IMR-90 (cell line): ENCODE measurements at regions not wholly inside any gene's neighbourhood (a gene's known extent, or its start where the extent isn't known, plus 50 kb on each side); places are given as distances from the start of the nearest gene placed in this dataset.

Experiments
- ATAC-seq: fragments of 200-7000 bp; cut with Tn5 transposase; 2 replicates; pipeline ENCODE4 v1.9.1; 2020; ENCODE audit warnings: low read depth, mild to moderate bottlenecking, moderate library complexity
- BruUV-seq: library from RNA; stranded (reverse); fragments of 400-500 nt; replicated peaks from 2 replicates; lab custom pipeline; 2021; lab: Mats Ljungman, UMichigan
- CTCF ChIA-PET: fragments of 300-600 bp; formaldehyde crosslinking; extraction: SDS; loops from one replicate; lab custom pipeline; 2021; ENCODE audit warnings: antibody characterized with exemption; lab: Yijun Ruan, JAX
- POLR2A ChIA-PET: fragments of 300-600 bp; sonication (Branson Sonifier 250); formaldehyde crosslinking; loops from one replicate; lab custom pipeline; 2022; ENCODE audit warnings: antibody characterized with exemption; ENCODE audit not compliant: unreplicated experiment; lab: Charles Lee
- DNase-seq: peaks from one replicate; pipeline ENCODE4 v3.0.0; 2013
- H2AFZ ChIP-seq: replicated peaks from 2 replicates; pipeline ENCODE3; 2013; ENCODE audit warnings: low read length, mild to moderate bottlenecking; ENCODE audit not compliant: poor library complexity
- H2AK5ac ChIP-seq: 2 replicates; pipeline ENCODE4 v1.6.1; 2013; ENCODE audit warnings: low read depth, low read length, inconsistent platforms
- H2AK9ac ChIP-seq: replicated peaks from 2 replicates; pipeline ENCODE3; 2013; ENCODE audit warnings: mild to moderate bottlenecking, low read depth, low read length, moderate library complexity; ENCODE audit not compliant: poor library complexity
- H2BK120ac ChIP-seq: 2 replicates; pipeline ENCODE4 v1.6.1; 2013; ENCODE audit warnings: low read depth, low read length, inconsistent platforms
- H2BK15ac ChIP-seq: 3 replicates; pipeline ENCODE4 v1.6.1; 2013; ENCODE audit warnings: low read depth, low read length, inconsistent platforms
- H2BK20ac ChIP-seq: 2 replicates; pipeline ENCODE4 v1.6.1; 2013; ENCODE audit warnings: low read depth, mild to moderate bottlenecking, inconsistent platforms, low read length, moderate library complexity
- H2BK5ac ChIP-seq: 2 replicates; pipeline ENCODE4 v1.6.1; 2013; ENCODE audit warnings: mild to moderate bottlenecking, low read depth, low read length, inconsistent platforms; ENCODE audit not compliant: poor library complexity, severe bottlenecking
- H3K14ac ChIP-seq: replicated peaks from 2 replicates; pipeline ENCODE4 v1.6.1; 2013; ENCODE audit warnings: low read depth, low read length, inconsistent platforms
- H3K18ac ChIP-seq: 2 replicates; pipeline ENCODE4 v1.6.1; 2013; ENCODE audit warnings: low read depth, low read length, control low read depth
- H3K23ac ChIP-seq: 2 replicates; pipeline ENCODE4 v1.6.1; 2013; ENCODE audit warnings: low read depth, low read length, inconsistent platforms
- H3K27ac ChIP-seq: 2 replicates; pipeline ENCODE4 v1.5.1; 2013; ENCODE audit warnings: mild to moderate bottlenecking, control low read depth, low read length; ENCODE audit not compliant: insufficient read depth
- H3K27me3 ChIP-seq: 2 replicates; pipeline ENCODE4 v1.6.1; 2013; ENCODE audit warnings: low read length; ENCODE audit not compliant: control insufficient read depth, insufficient read depth
- H3K36me3 ChIP-seq: 2 replicates; pipeline ENCODE4 v1.6.1; 2013; ENCODE audit warnings: low read length, mixed read lengths; ENCODE audit not compliant: control insufficient read depth, insufficient read depth
- H3K4ac ChIP-seq: 2 replicates; pipeline ENCODE4 v1.6.1; 2013; ENCODE audit warnings: low read depth, low read length, inconsistent platforms
- H3K4me1 ChIP-seq: 2 replicates; pipeline ENCODE4 v1.6.1; 2013; ENCODE audit warnings: low read length, mixed read lengths; ENCODE audit not compliant: control insufficient read depth, insufficient read depth
- H3K4me2 ChIP-seq: 2 replicates; pipeline ENCODE4 v1.6.1; 2013; ENCODE audit warnings: low read depth, mild to moderate bottlenecking, control low read depth, low read length, moderate library complexity
- H3K4me3 ChIP-seq: 2 replicates; pipeline ENCODE4 v1.5.1; 2013; ENCODE audit warnings: low read depth, mild to moderate bottlenecking, control low read depth, low read length, moderate library complexity; ENCODE audit not compliant: insufficient read depth
- H3K56ac ChIP-seq: 2 replicates; pipeline ENCODE4 v1.6.1; 2013; ENCODE audit warnings: low read length, inconsistent platforms; ENCODE audit not compliant: insufficient read depth; ENCODE audit errors: extremely low read depth
- H3K79me1 ChIP-seq, 2 experiments: 2 replicates each; pipeline ENCODE4 v1.6.1; 2013; ENCODE audit warnings: low read length in 2 of 2, inconsistent platforms in 1 of 2, low read depth in 1 of 2
- H3K9ac ChIP-seq: 2 replicates; pipeline ENCODE4 v1.6.1; 2013; ENCODE audit warnings: low read depth, low read length, control low read depth
- H3K9me1 ChIP-seq: 2 replicates; pipeline ENCODE4 v1.6.1; 2013; ENCODE audit warnings: low read length, inconsistent platforms; ENCODE audit not compliant: insufficient read depth
- H3K9me3 ChIP-seq: 2 replicates; pipeline ENCODE4 v1.6.1; 2013; ENCODE audit warnings: low read length; ENCODE audit not compliant: control insufficient read depth, insufficient read depth
- H4K20me1 ChIP-seq: 2 replicates; pipeline ENCODE4 v1.6.1; 2013; ENCODE audit warnings: low read length, inconsistent platforms; ENCODE audit not compliant: insufficient read depth
- H4K5ac ChIP-seq: 2 replicates; pipeline ENCODE4 v1.6.1; 2013; ENCODE audit warnings: mild to moderate bottlenecking, low read depth, low read length, control low read depth
- H4K8ac ChIP-seq, 2 experiments: 2 replicates each; pipeline ENCODE4 v1.6.1; 2013; ENCODE audit warnings: low read depth in 2 of 2, low read length in 2 of 2, control low read depth in 1 of 2, inconsistent platforms in 1 of 2
- H4K91ac ChIP-seq: 2 replicates; pipeline ENCODE4 v1.6.1; 2013; ENCODE audit warnings: low read depth, low read length, inconsistent platforms; ENCODE audit not compliant: insufficient read depth
- BHLHE40 ChIP-seq: fragments of 150-350 bp; IDR thresholded peaks from 2 replicates; pipeline ENCODE4 v1.6.1; 2016; ENCODE audit warnings: mild to moderate bottlenecking, low read depth, low read length
- CEBPB ChIP-seq: IDR thresholded peaks from 2 replicates; pipeline ENCODE4 v1.6.1; 2012; ENCODE audit warnings: low read depth, low read length, improper control_type of control experiment
- CHD1 ChIP-seq: IDR thresholded peaks from 2 replicates; pipeline ENCODE4 v1.6.1; 2012; ENCODE audit warnings: low read depth, low read length, improper control_type of control experiment
- CTCF ChIP-seq: conservative IDR thresholded peaks from 2 replicates; pipeline ENCODE4 v1.5.1; 2012; ENCODE audit warnings: mild to moderate bottlenecking, low read depth, low read length, improper control_type of control experiment
- ELK1 ChIP-seq: fragments of 150-350 bp; IDR thresholded peaks from 2 replicates; pipeline ENCODE4 v1.6.1; 2016; ENCODE audit warnings: low read depth, mild to moderate bottlenecking, low read length, moderate library complexity, borderline replicate concordance
- MAFK ChIP-seq: IDR thresholded peaks from 2 replicates; pipeline ENCODE4 v1.6.1; 2012; ENCODE audit warnings: low read depth, low read length, improper control_type of control experiment
- MAZ ChIP-seq: IDR thresholded peaks from 2 replicates; pipeline ENCODE4 v1.6.1; 2012; ENCODE audit warnings: low read depth, mild to moderate bottlenecking, low read length, improper control_type of control experiment, moderate library complexity, borderline replicate concordance
- NFE2L2 ChIP-seq: fragments of 150-350 bp; IDR thresholded peaks from 2 replicates; pipeline ENCODE4 v1.6.1; 2016; ENCODE audit warnings: low read depth, mild to moderate bottlenecking, low read length
- POLR2A ChIP-seq: IDR thresholded peaks from 2 replicates; pipeline ENCODE4 v1.6.1; 2012; ENCODE audit warnings: mild to moderate bottlenecking, low read depth, low read length
- RAD21 ChIP-seq: IDR thresholded peaks from 2 replicates; pipeline ENCODE4 v1.6.1; 2012; ENCODE audit warnings: low read length, improper control_type of control experiment
- RCOR1 ChIP-seq: IDR thresholded peaks from 2 replicates; pipeline ENCODE4 v1.6.1; 2012; ENCODE audit warnings: mild to moderate bottlenecking, low read length, improper control_type of control experiment; ENCODE audit not compliant: insufficient replicate concordance
- RFX5 ChIP-seq: IDR thresholded peaks from 2 replicates; pipeline ENCODE4 v1.8.0; 2012; ENCODE audit warnings: low read depth, mild to moderate bottlenecking, low read length, moderate library complexity
- SMC3 ChIP-seq: fragments of 150-350 bp; IDR thresholded peaks from 2 replicates; pipeline ENCODE4 v1.6.1; 2016; ENCODE audit warnings: low read depth, mild to moderate bottlenecking, antibody characterized with exemption, low read length, moderate library complexity
- USF2 ChIP-seq: fragments of 150-350 bp; IDR thresholded peaks from 2 replicates; pipeline ENCODE4 v1.6.1; 2017; ENCODE audit warnings: mild to moderate bottlenecking, antibody characterized with exemption, low read length, low read depth
- WGBS, 2 experiments: methylation state at CpG; one replicate each; pipeline versions ENCODE4 v1.1.5 to v1.1.7; 2013; ENCODE audit warnings: missing lambda C conversion rate in 2 of 2; ENCODE audit not compliant: insufficient read length in 1 of 2; ENCODE audit errors: extremely low coverage in 2 of 2; 5-methylcytosine and 5-hydroxymethylcytosine counted together
- dilution Hi-C: fragments of 300-500 bp; cut with HindIII; formaldehyde crosslinking; loops from one replicate; pipeline ENCODE4 v1.14.3; 2018; ENCODE audit warnings: low sequenced_read_pairs; ENCODE audit not compliant: unreplicated experiment
- in situ Hi-C: fragments of 300-500 bp; cut with MboI; formaldehyde crosslinking; loops from 3 replicates; pipeline ENCODE4 v1.14.3; 2019; ENCODE audit warnings: low sequenced_read_pairs, inconsistent platforms, mixed read lengths
- intact Hi-C: fragments of 100-400 bp; cut with micrococcal nuclease; formaldehyde crosslinking; loops from 2 replicates; pipeline ENCODE4 v1.10.0; 2022

GRCh38 chr4:145231906-145232700 is 51.7 kb upstream of the OTUD4 start:
- Histone ChIP-seq H4K5ac (no peak overlapping the region), H3K23ac (no peak overlapping the region), H4K20me1 (no peaks in the 10 kb centered on the region), H2BK20ac (no peak overlapping the region), H2AK5ac (no peak overlapping the region), H2AFZ (no peak overlapping the region), H3K4me3 (no peak overlapping the region), H3K4me1 (0 out of 2 replicates have a peak, but pooled peaks cover 1% of the 10 kb centered on the region), H2BK5ac (no peak overlapping the region), H2BK15ac (no peak overlapping the region), H3K79me1 (no peaks in the 10 kb centered on the region), H3K56ac (no peak overlapping the region), H3K27ac (no peak overlapping the region), H3K14ac (no peak overlapping the region), H4K91ac (no peak overlapping the region), H4K8ac (no peak overlapping the region), H3K36me3 (no peaks in the 10 kb centered on the region), H2AK9ac (no peak overlapping the region), H3K9me3 (peaks cover 3% of the 10 kb centered on the region; the same call in 1 of the 2 replicates), H3K9ac (no peak overlapping the region), H3K27me3 (no peaks in the 10 kb centered on the region), H3K4me2 (no peak overlapping the region), H3K18ac (no peak overlapping the region), H2BK120ac (no peak overlapping the region), H3K4ac (no peak overlapping the region), H3K9me1 (no peaks in the 10 kb centered on the region)
- no peak for TF ChIP-seq SMC3
- no peak for TF ChIP-seq BHLHE40
- no peak for TF ChIP-seq USF2
- no peak for TF ChIP-seq MAZ
- TF ChIP-seq MAFK, result no peak
- no peak for TF ChIP-seq CTCF
- TF ChIP-seq RAD21, result no peak
- TF ChIP-seq RCOR1, result no peak
- no peak for TF ChIP-seq POLR2A
- TF ChIP-seq CHD1, result no peak
- no peak for TF ChIP-seq RFX5
- TF ChIP-seq ELK1, result no peak
- no peak for TF ChIP-seq CEBPB
- no peak for TF ChIP-seq NFE2L2
- POLR2A ChIA-PET, result no interaction called here
- intact Hi-C loops, result loop anchor here (5.0 to 10.0 kb wide), 3 partner anchors 250 to 703 kb away; partner anchors contain the start of genes SMAD1 and ZNF827
- CTCF ChIA-PET, result interaction anchor here (1.2 to 1.3 kb wide), 2 partner anchors 15 to 378 kb away, joined by 3 to 4 read pairs; no protein-coding TSS in a partner anchor
- no CpG with 5 or more reads among the region's 8 CpGs for WGBS, 2 experiments
- in situ Hi-C loops, result no loop called here
- BruUV-seq, result no TSS peak
- dilution Hi-C loops, result no loop called here
- DNase-seq (peak; percentile 65), ATAC-seq (0 out of 2 replicates have a peak, but pooled peaks have one; percentile 16)
